ENCODE measurements at regions not wholly inside any gene's neighbourhood (a gene's known extent, or its start where the extent isn't known, plus 50 kb on each side); places are given as distances from the start of the nearest gene placed in this dataset.

GRCh38 chr10:121059351-121059750 is 208.2 kb downstream of the WDR11 start:
- TF ChIP-seq, protein P1, sequence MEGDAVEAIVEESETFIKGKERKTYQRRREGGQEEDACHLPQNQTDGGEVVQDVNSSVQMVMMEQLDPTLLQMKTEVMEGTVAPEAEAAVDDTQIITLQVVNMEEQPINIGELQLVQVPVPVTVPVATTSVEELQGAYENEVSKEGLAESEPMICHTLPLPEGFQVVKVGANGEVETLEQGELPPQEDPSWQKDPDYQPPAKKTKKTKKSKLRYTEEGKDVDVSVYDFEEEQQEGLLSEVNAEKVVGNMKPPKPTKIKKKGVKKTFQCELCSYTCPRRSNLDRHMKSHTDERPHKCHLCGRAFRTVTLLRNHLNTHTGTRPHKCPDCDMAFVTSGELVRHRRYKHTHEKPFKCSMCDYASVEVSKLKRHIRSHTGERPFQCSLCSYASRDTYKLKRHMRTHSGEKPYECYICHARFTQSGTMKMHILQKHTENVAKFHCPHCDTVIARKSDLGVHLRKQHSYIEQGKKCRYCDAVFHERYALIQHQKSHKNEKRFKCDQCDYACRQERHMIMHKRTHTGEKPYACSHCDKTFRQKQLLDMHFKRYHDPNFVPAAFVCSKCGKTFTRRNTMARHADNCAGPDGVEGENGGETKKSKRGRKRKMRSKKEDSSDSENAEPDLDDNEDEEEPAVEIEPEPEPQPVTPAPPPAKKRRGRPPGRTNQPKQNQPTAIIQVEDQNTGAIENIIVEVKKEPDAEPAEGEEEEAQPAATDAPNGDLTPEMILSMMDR (conservative IDR thresholded peaks at IDR 0.05; ENCODE audit: low read depth in 2 of 2) = no peak
- TF ChIP-seq POLR2AphosphoS5 (IDR thresholded peaks at IDR 0.05; ENCODE audit: low read depth) (no peak), EZH2 (IDR thresholded peaks at IDR 0.05; ENCODE audit: low read depth, unreplicated experiment) (no peak), EZH2phosphoT487 (IDR thresholded peaks at IDR 0.05; ENCODE audit: unreplicated experiment) (no peak), JUNB (IDR thresholded peaks at IDR 0.05; ENCODE audit: unreplicated experiment) (no peak), REST (IDR thresholded peaks at IDR 0.05; ENCODE audit: unreplicated experiment) (no peak), CREB1 (CRISPR knock-in tag; IDR thresholded peaks at IDR 0.05; ENCODE audit: low read depth) (no peak), NANOG (IDR thresholded peaks at IDR 0.05; ENCODE audit: borderline replicate concordance) (no peak), STAT1 (IDR thresholded peaks at IDR 0.05; ENCODE audit: unreplicated experiment) (no peak), ZNF114 (CRISPR knock-in tag; IDR thresholded peaks at IDR 0.05) (no peak)
- TF ChIP-seq, protein P2, sequence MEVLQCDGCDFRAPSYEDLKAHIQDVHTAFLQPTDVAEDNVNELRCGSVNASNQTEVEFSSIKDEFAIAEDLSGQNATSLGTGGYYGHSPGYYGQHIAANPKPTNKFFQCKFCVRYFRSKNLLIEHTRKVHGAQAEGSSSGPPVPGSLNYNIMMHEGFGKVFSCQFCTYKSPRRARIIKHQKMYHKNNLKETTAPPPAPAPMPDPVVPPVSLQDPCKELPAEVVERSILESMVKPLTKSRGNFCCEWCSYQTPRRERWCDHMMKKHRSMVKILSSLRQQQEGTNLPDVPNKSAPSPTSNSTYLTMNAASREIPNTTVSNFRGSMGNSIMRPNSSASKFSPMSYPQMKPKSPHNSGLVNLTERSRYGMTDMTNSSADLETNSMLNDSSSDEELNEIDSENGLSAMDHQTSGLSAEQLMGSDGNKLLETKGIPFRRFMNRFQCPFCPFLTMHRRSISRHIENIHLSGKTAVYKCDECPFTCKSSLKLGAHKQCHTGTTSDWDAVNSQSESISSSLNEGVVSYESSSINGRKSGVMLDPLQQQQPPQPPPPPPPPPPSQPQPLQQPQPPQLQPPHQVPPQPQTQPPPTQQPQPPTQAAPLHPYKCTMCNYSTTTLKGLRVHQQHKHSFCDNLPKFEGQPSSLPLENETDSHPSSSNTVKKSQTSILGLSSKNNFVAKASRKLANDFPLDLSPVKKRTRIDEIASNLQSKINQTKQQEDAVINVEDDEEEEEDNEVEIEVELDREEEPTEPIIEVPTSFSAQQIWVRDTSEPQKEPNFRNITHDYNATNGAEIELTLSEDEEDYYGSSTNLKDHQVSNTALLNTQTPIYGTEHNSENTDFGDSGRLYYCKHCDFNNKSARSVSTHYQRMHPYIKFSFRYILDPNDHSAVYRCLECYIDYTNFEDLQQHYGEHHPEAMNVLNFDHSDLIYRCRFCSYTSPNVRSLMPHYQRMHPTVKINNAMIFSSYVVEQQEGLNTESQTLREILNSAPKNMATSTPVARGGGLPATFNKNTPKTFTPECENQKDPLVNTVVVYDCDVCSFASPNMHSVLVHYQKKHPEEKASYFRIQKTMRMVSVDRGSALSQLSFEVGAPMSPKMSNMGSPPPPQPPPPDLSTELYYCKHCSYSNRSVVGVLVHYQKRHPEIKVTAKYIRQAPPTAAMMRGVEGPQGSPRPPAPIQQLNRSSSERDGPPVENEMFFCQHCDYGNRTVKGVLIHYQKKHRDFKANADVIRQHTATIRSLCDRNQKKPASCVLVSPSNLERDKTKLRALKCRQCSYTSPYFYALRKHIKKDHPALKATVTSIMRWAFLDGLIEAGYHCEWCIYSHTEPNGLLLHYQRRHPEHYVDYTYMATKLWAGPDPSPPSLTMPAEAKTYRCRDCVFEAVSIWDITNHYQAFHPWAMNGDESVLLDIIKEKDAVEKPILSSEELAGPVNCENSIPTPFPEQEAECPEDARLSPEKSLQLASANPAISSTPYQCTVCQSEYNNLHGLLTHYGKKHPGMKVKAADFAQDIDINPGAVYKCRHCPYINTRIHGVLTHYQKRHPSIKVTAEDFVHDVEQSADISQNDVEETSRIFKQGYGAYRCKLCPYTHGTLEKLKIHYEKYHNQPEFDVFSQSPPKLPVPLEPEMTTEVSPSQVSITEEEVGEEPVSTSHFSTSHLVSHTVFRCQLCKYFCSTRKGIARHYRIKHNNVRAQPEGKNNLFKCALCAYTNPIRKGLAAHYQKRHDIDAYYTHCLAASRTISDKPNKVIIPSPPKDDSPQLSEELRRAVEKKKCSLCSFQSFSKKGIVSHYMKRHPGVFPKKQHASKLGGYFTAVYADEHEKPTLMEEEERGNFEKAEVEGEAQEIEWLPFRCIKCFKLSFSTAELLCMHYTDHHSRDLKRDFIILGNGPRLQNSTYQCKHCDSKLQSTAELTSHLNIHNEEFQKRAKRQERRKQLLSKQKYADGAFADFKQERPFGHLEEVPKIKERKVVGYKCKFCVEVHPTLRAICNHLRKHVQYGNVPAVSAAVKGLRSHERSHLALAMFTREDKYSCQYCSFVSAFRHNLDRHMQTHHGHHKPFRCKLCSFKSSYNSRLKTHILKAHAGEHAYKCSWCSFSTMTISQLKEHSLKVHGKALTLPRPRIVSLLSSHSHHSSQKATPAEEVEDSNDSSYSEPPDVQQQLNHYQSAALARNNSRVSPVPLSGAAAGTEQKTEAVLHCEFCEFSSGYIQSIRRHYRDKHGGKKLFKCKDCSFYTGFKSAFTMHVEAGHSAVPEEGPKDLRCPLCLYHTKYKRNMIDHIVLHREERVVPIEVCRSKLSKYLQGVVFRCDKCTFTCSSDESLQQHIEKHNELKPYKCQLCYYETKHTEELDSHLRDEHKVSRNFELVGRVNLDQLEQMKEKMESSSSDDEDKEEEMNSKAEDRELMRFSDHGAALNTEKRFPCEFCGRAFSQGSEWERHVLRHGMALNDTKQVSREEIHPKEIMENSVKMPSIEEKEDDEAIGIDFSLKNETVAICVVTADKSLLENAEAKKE (CRISPR knock-in tag; IDR thresholded peaks at IDR 0.05) = no peak
- TF ChIP-seq, protein P3, sequence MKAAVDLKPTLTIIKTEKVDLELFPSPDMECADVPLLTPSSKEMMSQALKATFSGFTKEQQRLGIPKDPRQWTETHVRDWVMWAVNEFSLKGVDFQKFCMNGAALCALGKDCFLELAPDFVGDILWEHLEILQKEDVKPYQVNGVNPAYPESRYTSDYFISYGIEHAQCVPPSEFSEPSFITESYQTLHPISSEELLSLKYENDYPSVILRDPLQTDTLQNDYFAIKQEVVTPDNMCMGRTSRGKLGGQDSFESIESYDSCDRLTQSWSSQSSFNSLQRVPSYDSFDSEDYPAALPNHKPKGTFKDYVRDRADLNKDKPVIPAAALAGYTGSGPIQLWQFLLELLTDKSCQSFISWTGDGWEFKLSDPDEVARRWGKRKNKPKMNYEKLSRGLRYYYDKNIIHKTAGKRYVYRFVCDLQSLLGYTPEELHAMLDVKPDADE (IDR thresholded peaks at IDR 0.05) = no peak

Measured in GM23338 (cell line).